ENCODE measurements at regions not wholly inside any gene's neighbourhood (a gene's known extent, or its start where the extent isn't known, plus 50 kb on each side); places are given as distances from the start of the nearest gene placed in this dataset.
"Not testable (repeated sequence)": the region's sequence is repeated elsewhere in the genome, so short reads cannot be mapped to it uniquely, and the experiment has no call there.

DNA sequence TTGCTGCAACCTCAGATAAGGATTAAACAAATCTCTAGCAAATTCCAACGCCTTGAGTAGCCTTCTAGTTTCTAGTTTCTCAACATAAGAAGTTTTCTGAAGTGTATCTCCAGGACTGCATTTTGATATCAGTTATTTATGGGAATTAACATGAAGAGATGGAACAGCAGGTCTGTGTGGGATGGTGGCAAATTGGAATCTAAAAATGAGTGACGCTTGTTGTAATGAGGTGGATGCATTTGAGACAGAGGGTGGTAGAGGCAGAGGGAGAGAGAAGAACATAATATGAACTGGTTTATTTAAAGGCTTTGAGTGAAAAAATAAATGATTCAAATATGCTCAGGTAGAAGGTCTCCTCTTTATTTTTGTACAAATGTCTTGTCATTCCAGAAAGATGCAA, 446.8 kb upstream of the GCFC2 start:
- no peaks in the 10 kb centered on the region for H3K9me2 ChIP-seq (replicated peaks; ENCODE audit: low read depth, low read length)
- H3K9me3 ChIP-seq (ENCODE audit: insufficient read depth, low read depth, low read length) = no peaks in the 10 kb centered on the region
- no peaks in the 10 kb centered on the region for H3F3A ChIP-seq (ENCODE audit: low read depth)
- H2AFZ ChIP-seq (ENCODE audit: low read length) = no peak overlapping the region
- no peaks in the 10 kb centered on the region for H3K4me1 ChIP-seq (ENCODE audit: insufficient read depth, low read length, poor library complexity, severe bottlenecking)
- no peaks in the 10 kb centered on the region for H4K20me1 ChIP-seq (ENCODE audit: insufficient read depth, low read length, poor library complexity, severe bottlenecking)
- H3K27me3 ChIP-seq (ENCODE audit: insufficient read depth, low read length, poor library complexity, severe bottlenecking) = no peaks in the 10 kb centered on the region
- H3K4me2 ChIP-seq (ENCODE audit: low read depth, low read length, poor library complexity, severe bottlenecking) = no peak overlapping the region
- H3K79me2 ChIP-seq (ENCODE audit: insufficient read depth, low read length) = no peaks in the 10 kb centered on the region
- H3K4me3 ChIP-seq (ENCODE audit: low read length, poor library complexity, severe bottlenecking) = no peak overlapping the region
- no peak overlapping the region for H3K9ac ChIP-seq (ENCODE audit: low read depth, low read length, poor library complexity, severe bottlenecking)
- no peak for TF ChIP-seq EZH2phosphoT487 (IDR thresholded peaks at IDR 0.05; ENCODE audit: borderline replicate concordance)
- TF ChIP-seq, protein P1, sequence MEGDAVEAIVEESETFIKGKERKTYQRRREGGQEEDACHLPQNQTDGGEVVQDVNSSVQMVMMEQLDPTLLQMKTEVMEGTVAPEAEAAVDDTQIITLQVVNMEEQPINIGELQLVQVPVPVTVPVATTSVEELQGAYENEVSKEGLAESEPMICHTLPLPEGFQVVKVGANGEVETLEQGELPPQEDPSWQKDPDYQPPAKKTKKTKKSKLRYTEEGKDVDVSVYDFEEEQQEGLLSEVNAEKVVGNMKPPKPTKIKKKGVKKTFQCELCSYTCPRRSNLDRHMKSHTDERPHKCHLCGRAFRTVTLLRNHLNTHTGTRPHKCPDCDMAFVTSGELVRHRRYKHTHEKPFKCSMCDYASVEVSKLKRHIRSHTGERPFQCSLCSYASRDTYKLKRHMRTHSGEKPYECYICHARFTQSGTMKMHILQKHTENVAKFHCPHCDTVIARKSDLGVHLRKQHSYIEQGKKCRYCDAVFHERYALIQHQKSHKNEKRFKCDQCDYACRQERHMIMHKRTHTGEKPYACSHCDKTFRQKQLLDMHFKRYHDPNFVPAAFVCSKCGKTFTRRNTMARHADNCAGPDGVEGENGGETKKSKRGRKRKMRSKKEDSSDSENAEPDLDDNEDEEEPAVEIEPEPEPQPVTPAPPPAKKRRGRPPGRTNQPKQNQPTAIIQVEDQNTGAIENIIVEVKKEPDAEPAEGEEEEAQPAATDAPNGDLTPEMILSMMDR (conservative IDR thresholded peaks at IDR 0.05; ENCODE audit: low read length) = no peak
- H3K36me3 ChIP-seq (ENCODE audit: insufficient read depth, low read length) = no peaks in the 10 kb centered on the region

DNA sequence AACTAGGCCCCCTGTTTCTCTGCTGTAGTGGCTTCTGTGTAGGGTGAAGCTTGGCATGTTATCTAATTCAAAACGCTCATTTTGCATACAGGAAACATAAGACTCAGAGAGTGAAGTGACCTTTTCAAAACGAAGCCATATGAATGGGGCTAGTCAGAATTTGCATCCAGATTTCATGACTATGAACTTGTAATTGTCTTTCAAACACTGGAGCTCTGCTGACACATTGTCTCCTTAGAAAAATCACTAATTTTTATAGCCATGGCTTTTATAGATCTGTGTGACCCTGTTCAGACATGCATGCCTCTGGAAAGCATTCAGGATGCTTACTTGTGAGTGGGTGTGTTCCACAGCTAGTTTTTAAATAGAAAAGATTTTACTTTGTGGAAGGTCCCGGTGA, 444.3 kb upstream of the GCFC2 start:
- H3K9me2 ChIP-seq (replicated peaks; ENCODE audit: low read depth, low read length) = no peaks in the 10 kb centered on the region
- no peaks in the 10 kb centered on the region for H4K20me1 ChIP-seq (ENCODE audit: insufficient read depth, low read length, poor library complexity, severe bottlenecking)
- no peaks in the 10 kb centered on the region for H3K79me2 ChIP-seq (ENCODE audit: insufficient read depth, low read length)
- TF ChIP-seq, protein P1 (conservative IDR thresholded peaks at IDR 0.05; ENCODE audit: low read length) = no peak
- no peak for TF ChIP-seq EZH2phosphoT487 (IDR thresholded peaks at IDR 0.05; ENCODE audit: borderline replicate concordance)
- no peak overlapping the region for H3K9ac ChIP-seq (ENCODE audit: low read depth, low read length, poor library complexity, severe bottlenecking)
- H3K4me3 ChIP-seq (ENCODE audit: low read length, poor library complexity, severe bottlenecking) = no peak overlapping the region
- no peaks in the 10 kb centered on the region for H3F3A ChIP-seq (ENCODE audit: low read depth)
- no peaks in the 10 kb centered on the region for H3K27me3 ChIP-seq (ENCODE audit: insufficient read depth, low read length, poor library complexity, severe bottlenecking)
- H3K9me3 ChIP-seq (ENCODE audit: insufficient read depth, low read depth, low read length) = peaks cover 2% of the 10 kb centered on the region; the same call in 1 of the 2 replicates
- no peaks in the 10 kb centered on the region for H3K36me3 ChIP-seq (ENCODE audit: insufficient read depth, low read length)
- H2AFZ ChIP-seq (ENCODE audit: low read length) = no peak overlapping the region
- H3K4me2 ChIP-seq (ENCODE audit: low read depth, low read length, poor library complexity, severe bottlenecking) = no peak overlapping the region
- H3K4me1 ChIP-seq (ENCODE audit: insufficient read depth, low read length, poor library complexity, severe bottlenecking) = no peaks in the 10 kb centered on the region

DNA sequence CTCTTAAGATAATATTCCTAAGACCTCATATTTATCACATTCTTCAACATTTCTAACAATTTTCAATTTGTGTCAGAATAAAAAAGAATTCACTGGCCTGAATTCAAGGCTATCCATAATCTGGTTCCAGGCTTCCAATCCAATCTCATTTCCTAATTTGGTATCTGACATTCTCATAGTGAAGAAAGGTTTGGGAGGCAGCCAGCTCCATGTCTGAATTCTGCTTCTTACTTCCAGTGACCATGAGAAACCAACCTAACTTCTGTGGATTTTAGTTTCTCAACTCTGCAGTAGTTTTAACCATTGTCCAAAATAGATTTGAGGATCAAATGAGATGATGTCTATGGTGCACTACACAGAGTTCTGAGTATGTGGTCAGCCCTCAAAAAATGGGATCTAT, 439.1 kb upstream of the GCFC2 start:
- Histone ChIP-seq H4K20me1 (ENCODE audit: insufficient read depth, low read length, poor library complexity, severe bottlenecking) (no peaks in the 10 kb centered on the region), H3K36me3 (ENCODE audit: insufficient read depth, low read length) (no peaks in the 10 kb centered on the region)
- TF ChIP-seq, protein P1 (conservative IDR thresholded peaks at IDR 0.05; ENCODE audit: low read length) = no peak
- TF ChIP-seq EZH2phosphoT487 (IDR thresholded peaks at IDR 0.05; ENCODE audit: borderline replicate concordance) = no peak

DNA sequence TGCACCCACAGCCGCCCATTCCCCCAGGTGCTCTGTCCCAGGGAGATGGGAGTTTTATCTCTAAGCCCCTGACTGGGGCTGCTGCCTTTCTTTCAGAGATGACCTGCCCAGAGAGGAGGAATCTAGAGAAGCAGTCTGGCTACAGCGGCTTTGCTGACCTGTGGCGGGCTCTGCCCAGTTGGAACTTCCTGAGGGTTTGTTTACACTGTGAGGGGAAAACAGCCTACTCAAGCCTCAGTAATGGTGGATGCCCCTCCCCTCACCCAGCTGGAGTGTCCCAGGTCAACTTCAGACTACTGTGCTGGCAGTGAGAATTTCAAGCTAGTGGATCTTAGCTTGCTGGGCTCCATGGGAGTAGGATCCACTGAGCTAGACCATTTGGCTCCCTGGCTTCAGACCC, 428.6 kb upstream of the GCFC2 start:
- H3K79me2 ChIP-seq (ENCODE audit: insufficient read depth, low read length) = not testable (repeated sequence)

More for the DNA sequence above, 439.1 kb upstream of the GCFC2 start:
- no peak overlapping the region for H3K4me2 ChIP-seq (ENCODE audit: low read depth, low read length, poor library complexity, severe bottlenecking)
- H3K27me3 ChIP-seq (ENCODE audit: insufficient read depth, low read length, poor library complexity, severe bottlenecking) = no peaks in the 10 kb centered on the region
- no peaks in the 10 kb centered on the region for H3F3A ChIP-seq (ENCODE audit: low read depth)
- no peak overlapping the region for H2AFZ ChIP-seq (ENCODE audit: low read length)
- no peak overlapping the region for H3K9ac ChIP-seq (ENCODE audit: low read depth, low read length, poor library complexity, severe bottlenecking)
- no peak overlapping the region for H3K4me3 ChIP-seq (ENCODE audit: low read length, poor library complexity, severe bottlenecking)
- H3K79me2 ChIP-seq (ENCODE audit: insufficient read depth, low read length) = no peaks in the 10 kb centered on the region
- H3K4me1 ChIP-seq (ENCODE audit: insufficient read depth, low read length, poor library complexity, severe bottlenecking) = no peaks in the 10 kb centered on the region
- peaks cover 2% of the 10 kb centered on the region; the same call in 1 of the 2 replicates for H3K9me3 ChIP-seq (ENCODE audit: insufficient read depth, low read depth, low read length)
- H3K9me2 ChIP-seq (replicated peaks; ENCODE audit: low read depth, low read length) = no peaks in the 10 kb centered on the region

More for the DNA sequence above, 428.6 kb upstream of the GCFC2 start:
- H3K9ac ChIP-seq (ENCODE audit: low read depth, low read length, poor library complexity, severe bottlenecking); H3K9me3 ChIP-seq (ENCODE audit: insufficient read depth, low read depth, low read length); H3K4me1 ChIP-seq (ENCODE audit: insufficient read depth, low read length, poor library complexity, severe bottlenecking); H2AFZ ChIP-seq (ENCODE audit: low read length); H3K36me3 ChIP-seq (ENCODE audit: insufficient read depth, low read length); H3K4me2 ChIP-seq (ENCODE audit: low read depth, low read length, poor library complexity, severe bottlenecking); H3K4me3 ChIP-seq (ENCODE audit: low read length, poor library complexity, severe bottlenecking); H3F3A ChIP-seq (ENCODE audit: low read depth); H3K27me3 ChIP-seq (ENCODE audit: insufficient read depth, low read length, poor library complexity, severe bottlenecking); H4K20me1 ChIP-seq (ENCODE audit: insufficient read depth, low read length, poor library complexity, severe bottlenecking); H3K9me2 ChIP-seq (replicated peaks; ENCODE audit: low read depth, low read length): not testable (repeated sequence)
